GM10266 (cell line): ENCODE measurements at regions not wholly inside any gene's neighbourhood (a gene's known extent, or its start where the extent isn't known, plus 50 kb on each side); places are given as distances from the start of the nearest gene placed in this dataset.

Source experiments
- DNase-seq: peaks from one replicate; pipeline ENCODE4 v3.0.0; 2012; ENCODE audit errors: extremely low spot score
- TF ChIP-seq, protein P1 (sequence below): IDR thresholded peaks from 2 replicates; pipeline ENCODE4 v1.5.1; 2012; ENCODE audit warnings: mild to moderate bottlenecking, low read depth; ENCODE audit not compliant: control insufficient read depth, insufficient read depth; ENCODE audit errors: missing control alignments

DNA sequence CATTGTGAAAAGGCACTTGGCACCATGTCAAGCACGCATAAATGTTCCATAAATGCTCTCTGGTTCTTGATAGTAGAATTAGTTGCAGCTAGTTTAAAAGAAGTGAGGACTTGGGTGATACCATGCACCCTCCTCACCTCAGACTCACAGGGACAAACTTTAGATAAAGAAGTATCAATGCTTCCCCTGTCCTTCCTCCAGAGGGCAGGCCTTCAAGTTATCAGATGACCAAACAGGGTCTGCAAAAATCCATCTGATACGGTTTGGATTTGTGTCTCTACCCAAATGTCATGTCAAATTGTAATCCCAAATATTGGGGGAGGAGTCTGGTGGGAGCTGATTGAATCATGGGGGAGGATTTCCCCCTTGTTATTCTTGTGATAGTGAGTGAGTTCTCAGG is 54.1 kb downstream of the C1QL2 start:
- DNase-seq = no peak
- TF ChIP-seq, protein P1, sequence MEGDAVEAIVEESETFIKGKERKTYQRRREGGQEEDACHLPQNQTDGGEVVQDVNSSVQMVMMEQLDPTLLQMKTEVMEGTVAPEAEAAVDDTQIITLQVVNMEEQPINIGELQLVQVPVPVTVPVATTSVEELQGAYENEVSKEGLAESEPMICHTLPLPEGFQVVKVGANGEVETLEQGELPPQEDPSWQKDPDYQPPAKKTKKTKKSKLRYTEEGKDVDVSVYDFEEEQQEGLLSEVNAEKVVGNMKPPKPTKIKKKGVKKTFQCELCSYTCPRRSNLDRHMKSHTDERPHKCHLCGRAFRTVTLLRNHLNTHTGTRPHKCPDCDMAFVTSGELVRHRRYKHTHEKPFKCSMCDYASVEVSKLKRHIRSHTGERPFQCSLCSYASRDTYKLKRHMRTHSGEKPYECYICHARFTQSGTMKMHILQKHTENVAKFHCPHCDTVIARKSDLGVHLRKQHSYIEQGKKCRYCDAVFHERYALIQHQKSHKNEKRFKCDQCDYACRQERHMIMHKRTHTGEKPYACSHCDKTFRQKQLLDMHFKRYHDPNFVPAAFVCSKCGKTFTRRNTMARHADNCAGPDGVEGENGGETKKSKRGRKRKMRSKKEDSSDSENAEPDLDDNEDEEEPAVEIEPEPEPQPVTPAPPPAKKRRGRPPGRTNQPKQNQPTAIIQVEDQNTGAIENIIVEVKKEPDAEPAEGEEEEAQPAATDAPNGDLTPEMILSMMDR = no peak

DNA sequence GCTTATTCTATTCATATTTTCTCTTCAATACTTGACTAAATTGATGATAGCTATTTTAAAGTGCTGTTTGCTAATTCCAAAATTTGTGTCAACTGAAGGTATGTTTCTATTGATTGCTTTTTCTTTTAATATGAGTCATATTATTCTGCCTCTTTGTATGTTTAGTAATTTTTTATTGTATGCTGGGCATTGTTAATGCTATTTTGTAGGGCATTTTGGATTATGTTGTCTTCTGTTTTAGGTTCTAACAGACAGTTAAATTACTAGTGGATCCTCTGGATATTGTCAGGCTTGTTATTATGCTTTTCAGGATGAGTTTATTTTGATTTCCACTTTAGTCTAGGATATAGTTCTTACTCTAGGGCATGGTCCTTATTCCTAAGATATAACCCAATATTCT is 55.6 kb downstream of the C1QL2 start:
- no peak for DNase-seq
- TF ChIP-seq, protein P1 = no peak

DNA sequence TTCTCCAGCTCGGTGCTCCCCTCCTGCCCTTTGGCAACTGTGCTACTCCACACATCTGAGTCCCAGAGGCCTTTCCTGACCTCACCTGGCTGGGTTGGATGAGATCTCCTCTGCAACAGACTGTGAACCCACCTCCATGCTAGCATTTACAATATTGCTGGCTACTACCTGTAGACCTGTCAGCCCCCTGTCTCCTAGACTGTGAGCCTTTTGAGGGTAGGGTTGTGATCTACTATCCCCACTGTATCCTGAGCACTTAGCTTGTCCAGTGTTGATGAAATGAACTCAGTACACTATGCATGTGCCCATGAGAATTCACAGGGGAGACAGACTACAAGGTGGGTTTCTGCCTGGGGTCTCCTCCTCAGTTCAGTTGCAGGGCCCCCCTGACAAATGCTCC is 70.1 kb downstream of the C1QL2 start:
- DNase-seq = no peak
- TF ChIP-seq, protein P1 = no peak

DNA sequence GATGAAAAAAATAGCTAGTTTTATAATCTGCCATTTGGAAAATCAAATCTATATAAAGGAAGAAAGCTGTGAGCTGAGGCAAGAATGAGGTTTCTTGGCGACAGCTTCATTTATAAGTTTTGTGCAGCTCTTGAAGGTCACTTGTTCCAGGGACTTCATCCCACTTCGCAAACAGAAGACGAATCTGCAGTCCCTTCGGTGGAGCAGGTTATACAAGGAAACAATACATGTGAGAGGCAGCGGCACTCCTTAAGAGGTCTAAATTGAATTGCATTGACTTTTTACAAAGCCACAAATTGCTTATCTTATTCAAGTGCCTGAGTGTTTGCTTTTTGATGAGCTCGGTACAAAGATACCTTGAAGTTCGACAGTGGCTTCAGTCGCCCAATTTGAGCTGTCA is 72.2 kb downstream of the C1QL2 start:
- no peak for DNase-seq
- TF ChIP-seq, protein P1 = no peak

DNA sequence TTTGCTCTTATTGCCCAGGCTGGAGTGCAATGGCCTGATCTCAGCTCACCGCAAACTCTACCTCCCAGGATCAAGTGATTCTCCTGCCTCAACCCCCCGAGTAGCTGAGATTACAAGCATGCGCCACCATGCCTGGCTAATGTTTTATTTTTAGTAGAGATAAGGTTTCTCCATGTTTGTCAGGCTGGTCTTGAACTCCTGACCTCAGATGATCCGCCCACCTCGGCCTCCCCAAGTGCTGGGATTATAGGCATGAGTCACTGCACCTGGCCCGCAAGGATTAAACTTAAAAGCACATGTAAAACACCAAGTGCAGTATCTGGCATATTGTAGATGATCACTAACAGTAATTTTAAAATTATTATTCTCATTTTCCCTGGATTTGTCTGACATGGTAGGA is 72.9 kb downstream of the C1QL2 start:
- no peak for DNase-seq

DNA sequence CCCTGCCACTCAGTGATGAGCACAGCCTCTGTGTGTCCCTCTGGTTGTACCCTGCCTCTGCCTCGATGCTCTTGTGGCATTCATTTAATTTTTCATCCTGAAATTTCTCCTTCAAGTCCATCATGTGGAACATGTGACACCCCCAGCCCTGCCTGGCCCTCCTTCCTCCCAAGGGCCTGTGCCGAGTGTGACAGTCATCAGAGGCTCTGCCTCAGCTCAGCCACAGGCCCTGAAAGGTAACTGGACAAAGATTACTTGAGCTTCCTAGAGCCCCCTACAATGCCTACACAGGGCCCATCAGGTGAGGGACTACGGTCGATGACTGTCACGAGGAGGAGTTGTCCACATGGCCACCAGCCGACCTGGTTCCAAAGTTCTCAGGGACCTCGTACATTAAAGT is 75.1 kb downstream of the C1QL2 start:
- no peak for DNase-seq
- TF ChIP-seq, protein P1 = no peak

More for the DNA sequence above, 72.9 kb downstream of the C1QL2 start:
- TF ChIP-seq, protein P1 = no peak

DNA sequence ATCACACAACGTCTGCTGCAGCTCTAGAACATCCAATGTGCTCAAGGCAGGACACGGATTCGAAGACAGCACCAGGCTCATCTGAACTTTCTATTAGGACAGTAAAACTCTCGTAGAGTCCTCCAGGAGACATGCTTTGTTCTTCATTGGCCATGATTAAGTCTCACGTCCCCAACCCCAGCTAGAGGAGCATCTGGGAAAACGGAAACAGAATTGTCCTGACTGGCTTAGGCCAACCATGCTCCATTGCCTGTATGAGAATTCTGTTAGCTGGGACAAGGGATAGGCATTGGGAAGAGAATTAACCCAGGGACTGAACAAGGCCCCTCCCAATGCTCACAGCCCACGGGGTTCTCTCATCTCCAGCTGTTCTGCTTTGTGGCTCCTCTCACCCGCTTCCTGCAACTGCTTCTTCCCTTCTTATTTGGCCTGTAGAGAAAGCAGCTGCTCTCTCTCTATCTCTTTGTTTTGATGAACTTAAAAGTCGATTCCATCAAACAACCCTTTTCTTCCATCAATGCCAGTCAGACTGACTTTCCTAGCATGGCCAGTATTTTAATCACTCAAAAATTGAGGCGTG is 75.6 kb downstream of the C1QL2 start:
- DNase-seq = no peak
- TF ChIP-seq, protein P1 = no peak
